GM19043 (cell line): ENCODE measurements at regions not wholly inside any gene's neighbourhood (a gene's known extent, or its start where the extent isn't known, plus 50 kb on each side); places are given as distances from the start of the nearest gene placed in this dataset.

ENCODE experiments used
- ATAC-seq: cut with Tn5 transposase; IDR thresholded peaks from one replicate; pipeline ENCODE4 v1.9.1; 2021; ENCODE audit warnings: low read depth; ENCODE audit not compliant: unreplicated experiment

- no peak for ATAC-seq
Measured at GRCh38 chr20:19944772-19945459, 72.2 kb upstream of the NAA20 start.

GRCh38 chr20:19945732-19946670 lies 71.2 kb upstream of the NAA20 start:
- no peak for ATAC-seq

DNA sequence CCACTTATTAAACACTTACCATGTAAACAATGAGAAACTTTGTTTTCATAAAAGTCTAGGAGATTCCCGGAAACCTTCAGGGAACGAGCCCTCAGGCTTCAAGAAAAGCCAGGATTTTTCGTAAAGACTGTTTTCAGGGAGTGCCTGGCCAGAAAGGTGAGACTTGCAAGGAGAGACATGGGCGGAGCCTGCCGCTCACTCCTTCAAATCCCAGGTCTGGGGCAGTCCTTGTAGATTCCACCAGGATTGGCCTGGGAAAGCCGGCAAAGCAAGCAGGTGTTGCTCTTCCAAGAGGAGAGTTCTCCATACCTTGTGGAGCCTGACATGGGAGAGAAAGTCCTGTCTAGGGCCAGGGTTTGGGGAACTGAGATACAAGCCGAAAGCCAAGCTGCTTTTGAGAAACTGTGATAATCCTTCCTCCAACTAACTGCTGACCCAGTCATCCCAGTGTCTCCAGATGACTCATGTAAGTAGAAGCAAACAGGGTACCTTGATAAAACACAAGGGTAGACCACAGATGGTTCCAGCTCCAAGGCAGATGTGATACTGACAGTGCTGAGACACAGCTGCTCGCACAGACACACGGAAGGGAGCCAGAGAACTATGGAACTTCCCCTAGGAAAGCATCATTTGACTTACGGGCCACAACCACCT lies 69.4 kb upstream of the NAA20 start:
- peak; percentile 45 for ATAC-seq

GRCh38 chr20:19949195-19949867 lies 67.8 kb upstream of the NAA20 start:
- ATAC-seq = no peak

- no peak for ATAC-seq
Measured at GRCh38 chr20:19950042-19950441, 67.1 kb upstream of the NAA20 start.

- no peak for ATAC-seq
Measured at GRCh38 chr20:19952392-19952791, 64.8 kb upstream of the NAA20 start.

- no peak for ATAC-seq
Measured at GRCh38 chr20:19953606-19954005, 63.6 kb upstream of the NAA20 start.

DNA sequence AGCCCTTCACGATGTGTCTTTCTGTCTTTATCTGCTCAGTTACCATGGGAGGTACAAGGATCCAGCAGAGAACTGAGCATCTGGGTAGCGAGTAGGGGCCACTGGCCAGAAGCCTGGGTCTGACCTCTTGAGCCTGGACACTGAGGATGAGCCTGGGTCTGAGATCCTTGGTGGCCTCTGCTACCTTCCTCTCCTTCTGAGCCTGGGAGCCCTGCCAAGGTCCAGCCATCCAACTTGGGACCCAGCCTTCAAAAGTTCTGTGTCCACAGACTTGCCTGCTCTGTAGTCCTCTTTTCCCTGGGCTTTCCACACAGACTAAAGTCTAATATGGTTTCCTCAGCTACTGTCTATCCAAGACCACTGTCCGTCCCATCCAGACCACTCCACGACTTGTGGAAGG lies 60.2 kb upstream of the NAA20 start:
- ATAC-seq = no peak

DNA sequence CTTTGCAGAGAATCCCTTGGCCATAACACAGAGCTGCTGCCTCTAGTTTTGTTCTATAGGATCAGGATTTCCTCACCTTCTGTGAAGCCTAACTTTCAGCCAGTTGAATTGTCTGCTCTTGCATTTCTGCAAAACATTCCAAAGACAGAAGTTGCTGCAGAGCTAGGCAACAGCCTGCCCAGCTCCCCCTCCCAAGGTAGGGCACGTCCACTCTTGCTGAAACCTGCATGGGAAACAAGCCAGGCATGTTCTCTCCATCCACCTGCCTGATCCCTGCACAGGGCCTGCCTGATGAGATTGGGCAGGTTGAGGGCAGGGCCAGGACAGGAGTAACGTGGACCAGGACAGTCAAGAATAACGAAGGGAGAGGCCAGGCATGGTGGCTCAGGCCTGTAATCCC lies 58.9 kb upstream of the NAA20 start:
- no peak for ATAC-seq

DNA sequence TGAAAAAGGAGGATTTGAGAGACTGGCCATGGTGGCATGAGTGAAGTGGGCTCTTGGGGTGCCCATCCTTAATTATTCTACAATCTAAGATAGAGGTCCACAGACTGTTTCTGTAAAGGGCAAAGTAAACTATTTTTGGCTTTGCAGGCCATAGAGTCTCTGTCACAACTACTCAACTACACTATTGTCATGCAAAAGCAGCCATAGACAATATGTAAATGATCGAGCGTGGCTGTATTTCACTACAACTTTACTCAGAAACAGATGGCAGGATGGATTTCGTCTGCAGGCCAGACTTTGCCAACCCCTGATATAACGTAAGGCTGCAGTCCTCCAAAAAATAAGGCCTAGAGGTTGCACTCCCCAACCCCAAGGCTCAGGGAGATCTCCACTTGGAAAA lies 58.2 kb upstream of the NAA20 start:
- no peak for ATAC-seq

DNA sequence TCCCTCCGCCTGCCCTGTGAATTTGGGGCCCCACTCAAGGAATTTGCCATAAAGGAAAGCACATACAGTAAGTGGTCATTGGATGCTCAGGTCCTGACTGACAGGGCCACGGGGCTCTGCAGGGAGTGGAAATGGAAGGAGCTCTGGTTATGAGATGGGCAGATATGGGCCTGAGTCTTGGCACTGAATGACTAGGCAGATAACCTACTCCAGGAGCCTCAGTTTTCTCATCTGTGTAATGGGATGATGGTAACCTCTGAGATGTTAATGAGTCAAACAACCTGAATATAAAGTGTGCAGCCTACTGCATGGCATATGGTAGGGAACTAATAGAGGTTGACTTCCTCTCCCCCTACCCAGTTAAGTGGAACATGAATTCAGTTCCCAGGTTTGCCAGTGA lies 56.4 kb upstream of the NAA20 start:
- ATAC-seq = no peak

GRCh38 chr20:19961293-19961692 lies 55.9 kb upstream of the NAA20 start:
- no peak for ATAC-seq

DNA sequence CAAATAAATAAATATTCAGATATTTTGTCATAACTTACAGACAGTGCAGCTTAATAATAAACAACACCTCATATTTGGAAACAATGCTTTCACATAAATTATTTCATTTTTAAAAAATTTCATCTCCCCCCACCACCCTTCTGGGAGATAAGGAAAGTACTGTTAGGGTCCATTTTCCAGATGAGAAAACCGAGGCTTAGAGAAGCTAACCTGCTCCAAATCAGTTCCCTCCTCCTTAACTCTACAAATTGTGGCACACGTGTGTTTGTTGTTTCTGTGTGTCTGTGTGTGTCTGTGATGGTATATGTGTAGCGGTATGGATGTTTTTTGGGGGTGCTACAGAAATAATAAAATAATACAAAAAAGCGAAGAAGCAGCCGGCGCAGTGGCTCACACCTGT lies 54.2 kb upstream of the NAA20 start:
- no peak for ATAC-seq

DNA sequence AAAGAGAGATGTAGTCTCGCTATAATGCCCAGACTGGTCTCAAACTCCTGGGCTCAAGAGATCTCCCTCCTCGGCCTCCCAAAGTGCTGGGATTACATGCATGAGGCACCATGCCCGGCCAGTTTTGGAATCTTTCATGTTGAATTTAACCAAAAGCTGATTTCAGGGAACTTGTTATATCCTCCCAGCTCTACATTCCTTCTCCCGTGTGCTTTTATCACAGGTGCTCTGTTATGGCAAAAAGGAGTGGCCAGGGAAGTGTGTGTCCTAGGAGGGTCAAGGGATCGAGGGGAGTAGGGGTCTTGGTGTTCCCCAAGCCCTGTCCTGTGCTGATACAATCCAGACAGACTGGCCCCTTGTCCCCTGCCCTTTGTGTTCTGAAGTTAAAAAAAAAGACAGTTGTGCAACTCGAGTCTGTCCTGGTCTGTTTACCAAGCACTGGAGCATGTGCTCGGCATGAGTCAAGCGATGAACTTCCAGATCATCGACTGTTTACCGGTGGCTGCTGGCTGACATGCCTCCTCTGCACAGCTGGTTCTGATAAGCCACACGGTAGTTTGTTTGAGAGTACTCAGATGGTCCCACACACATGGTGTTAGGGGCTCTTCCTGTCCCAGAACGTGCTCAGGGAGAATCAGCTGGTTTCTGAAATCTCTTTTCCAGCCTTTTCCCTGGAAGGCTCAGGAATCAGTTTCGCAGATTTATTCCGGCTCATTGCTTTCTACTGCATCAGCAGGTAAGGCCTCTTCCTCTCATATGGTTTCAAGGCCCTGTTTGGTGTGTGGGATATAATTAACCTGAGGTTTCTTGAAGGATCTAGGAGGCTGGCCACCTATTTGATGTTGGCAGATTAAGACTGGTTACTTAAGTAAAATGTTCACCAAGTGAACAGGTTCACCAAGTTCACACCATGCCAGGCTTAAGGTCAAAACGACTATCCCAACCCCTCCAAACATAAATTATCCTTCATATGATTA lies 52.6 kb upstream of the NAA20 start:
- ATAC-seq = no peak

DNA sequence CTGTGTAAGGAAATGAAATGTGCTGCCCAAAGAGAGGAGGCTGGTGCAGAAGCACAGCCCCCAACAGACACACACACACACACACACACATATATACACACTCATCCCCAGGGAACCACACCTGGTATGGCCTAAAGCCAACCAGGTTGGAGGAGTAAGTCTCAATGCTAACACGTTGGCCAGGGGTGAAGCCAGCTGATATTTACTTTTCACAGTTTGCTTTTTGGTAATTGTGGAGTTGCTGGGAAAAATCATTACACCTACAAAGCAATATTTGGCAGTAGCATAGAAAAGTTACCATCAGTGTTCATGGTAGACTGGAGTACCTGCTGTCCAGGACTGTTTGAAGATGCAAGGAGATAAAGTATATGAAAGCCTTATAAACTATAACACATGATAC lies 50.3 kb upstream of the NAA20 start:
- no peak for ATAC-seq
